AG04450 (cell line): ENCODE measurements at regions not wholly inside any gene's neighbourhood (a gene's known extent, or its start where the extent isn't known, plus 50 kb on each side); places are given as distances from the start of the nearest gene placed in this dataset.

Source experiments
- CTCF ChIA-PET: fragments of 300-600, 350-600 bp; formaldehyde crosslinking; extraction: SDS; loops from one replicate; lab custom pipeline; 2022; ENCODE audit warnings: antibody characterized with exemption, inconsistent platforms; lab: Charles Lee
- POLR2A ChIA-PET: fragments of 350-600 bp; formaldehyde crosslinking; extraction: SDS; loops from one replicate; lab custom pipeline; 2021; ENCODE audit warnings: antibody characterized with exemption, inconsistent platforms; lab: Yijun Ruan, JAX
- DNase-seq: peaks from one replicate; pipeline ENCODE4 v3.0.0-alpha.2; 2011; ENCODE audit warnings: low read depth, low spot score
- H3K27ac ChIP-seq: one replicate; pipeline ENCODE4 v1.5.1; 2012; ENCODE audit warnings: low read depth, low read length, control low read depth
- H3K27me3 ChIP-seq: one replicate; pipeline ENCODE4 v1.6.0; 2012; ENCODE audit warnings: low read length; ENCODE audit not compliant: control insufficient read depth, insufficient read depth
- H3K4me3 ChIP-seq: 2 replicates; pipeline ENCODE4 v1.5.1; 2011; ENCODE audit warnings: mild to moderate bottlenecking, low read depth, low read length, control low read depth
- H3K9me3 ChIP-seq: 2 replicates; pipeline ENCODE4 v1.5.1; 2012; ENCODE audit warnings: low read length; ENCODE audit not compliant: control insufficient read depth, insufficient read depth
- CTCF ChIP-seq: IDR thresholded peaks from 2 replicates; pipeline ENCODE4 v1.5.1; 2011; ENCODE audit warnings: low read depth, low read length, control low read depth, inconsistent platforms

- ChIA-PET CTCF (no interaction called here), POLR2A (no interaction called here)
- no peak for TF ChIP-seq CTCF
- DNase-seq, result no peak
- H3K27ac ChIP-seq, result no peak overlapping the region
- no peak overlapping the region for H3K4me3 ChIP-seq
- H3K9me3 ChIP-seq, result no peaks in the 10 kb centered on the region
- H3K27me3 ChIP-seq, result no peaks in the 10 kb centered on the region
These were observed 438.3 kb downstream of the RFC3 start for GRCh38 chr13:34256236-34256635.

- no peak for DNase-seq
- Histone ChIP-seq H3K27me3 (no peaks in the 10 kb centered on the region), H3K27ac (no peak overlapping the region), H3K4me3 (no peak overlapping the region), H3K9me3 (no peaks in the 10 kb centered on the region)
- POLR2A ChIA-PET, result no interaction called here
- CTCF ChIA-PET, result no interaction called here
- no peak for TF ChIP-seq CTCF
These were observed 440.0 kb downstream of the RFC3 start for GRCh38 chr13:34257966-34258365.

GRCh38 chr13:34258646-34259386 lies 440.9 kb downstream of the RFC3 start:
- Histone ChIP-seq H3K4me3 (no peak overlapping the region), H3K27ac (no peak overlapping the region)
- CTCF ChIA-PET, result no interaction called here

DNA sequence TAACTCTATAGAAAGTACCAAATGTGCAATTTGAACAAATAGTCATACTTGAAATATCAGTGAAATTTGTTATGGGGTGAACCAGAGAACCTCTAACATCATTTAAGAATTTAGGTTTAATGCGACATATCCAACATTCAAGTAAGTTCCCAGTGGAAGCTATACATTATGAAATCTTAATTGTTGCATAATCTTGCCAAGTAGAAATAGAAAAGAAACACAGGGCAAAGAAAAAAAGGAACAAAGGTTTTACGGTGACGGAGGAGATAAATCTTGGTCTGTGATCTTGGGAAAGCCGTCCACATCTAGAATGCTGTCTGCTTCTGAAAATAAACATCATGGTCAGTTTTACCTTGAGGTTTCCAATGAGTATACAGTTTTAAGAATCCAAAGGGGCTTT lies 445.7 kb downstream of the RFC3 start:
- H3K4me3 ChIP-seq, result no peak overlapping the region
- no peak for TF ChIP-seq CTCF
- DNase-seq, result no peak
- no peak overlapping the region for H3K27ac ChIP-seq
- CTCF ChIA-PET, result no interaction called here
- POLR2A ChIA-PET, result no interaction called here
- H3K9me3 ChIP-seq, result no peaks in the 10 kb centered on the region
- H3K27me3 ChIP-seq, result no peaks in the 10 kb centered on the region

More at GRCh38 chr13:34258646-34259386, 440.9 kb downstream of the RFC3 start:
- H3K9me3 ChIP-seq, result no peaks in the 10 kb centered on the region
- no peak for DNase-seq
- POLR2A ChIA-PET, result no interaction called here
- TF ChIP-seq CTCF, result no peak
- H3K27me3 ChIP-seq, result no peaks in the 10 kb centered on the region

DNA sequence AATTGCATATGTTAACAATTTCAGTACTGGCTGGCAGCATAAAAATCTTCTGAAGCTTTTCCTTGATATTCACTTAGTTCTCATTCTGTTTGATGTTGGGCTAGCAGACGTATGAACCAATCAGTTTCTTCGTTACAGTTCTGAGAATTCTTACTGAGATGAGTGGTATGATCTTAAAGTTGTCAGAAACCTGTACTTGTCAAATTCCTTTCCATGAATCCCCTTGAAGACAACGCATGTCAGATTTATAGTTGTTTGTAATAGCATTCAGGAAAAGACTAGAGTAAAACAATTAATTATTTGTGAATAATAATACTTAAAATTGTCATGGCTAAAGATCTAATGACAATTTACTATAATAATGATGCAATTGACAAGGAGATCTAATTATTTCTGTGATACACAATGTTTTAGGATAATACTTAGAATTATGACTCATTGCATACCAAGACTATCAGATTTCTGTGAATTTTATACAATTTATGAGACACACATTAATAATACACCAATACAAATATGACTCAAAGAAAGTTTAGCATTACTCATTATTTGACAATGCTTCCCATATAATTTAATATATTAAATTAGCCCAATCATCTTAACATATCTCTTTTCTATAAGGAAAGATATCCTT lies 447.2 kb downstream of the RFC3 start:
- no peak for TF ChIP-seq CTCF
- ChIA-PET POLR2A (no interaction called here), CTCF (no interaction called here)
- Histone ChIP-seq H3K27me3 (no peaks in the 10 kb centered on the region), H3K4me3 (no peak overlapping the region), H3K27ac (no peak overlapping the region), H3K9me3 (no peaks in the 10 kb centered on the region)
- DNase-seq, result no peak
